Muscle of back (tissue), 3 donors: ENCODE measurements at regions not wholly inside any gene's neighbourhood (a gene's known extent, or its start where the extent isn't known, plus 50 kb on each side); places are given as distances from the start of the nearest gene placed in this dataset.

Experiments
- DNase-seq, 3 donors: peaks; one replicate each; pipeline versions ENCODE4 v3.0.0 to v3.0.0-alpha.2; 2013

GRCh38 chr17:72063756-72064450 lies 56.9 kb upstream of the SOX9 start:
- peak in 2 of 3 donors; percentile 7 to 68 for DNase-seq

GRCh38 chr17:72064606-72065193 lies 56.1 kb upstream of the SOX9 start:
- DNase-seq: peak; percentile 14 to 74 (median 28)

GRCh38 chr17:72065556-72065955 lies 55.3 kb upstream of the SOX9 start:
- no peak for DNase-seq

GRCh38 chr17:72068643-72069042 lies 52.2 kb upstream of the SOX9 start:
- DNase-seq: no peak

- DNase-seq: no peak
Observed at GRCh38 chr17:72069586-72070202, 51.1 kb upstream of the SOX9 start.
